ES-I3 (cell line): ENCODE measurements at regions not wholly inside any gene's neighbourhood (a gene's known extent, or its start where the extent isn't known, plus 50 kb on each side); places are given as distances from the start of the nearest gene placed in this dataset.

Experiments used
- H3K36me3 ChIP-seq: 2 replicates; pipeline ENCODE4 v1.6.1; 2013; ENCODE audit warnings: mild to moderate bottlenecking, low read length, control low read depth, moderate library complexity; ENCODE audit not compliant: insufficient read depth
- H3K4me1 ChIP-seq: 2 replicates; pipeline ENCODE4 v1.6.1; 2013; ENCODE audit warnings: mild to moderate bottlenecking, control low read depth, low read length; ENCODE audit not compliant: insufficient read depth
- H3K9ac ChIP-seq: 2 replicates; pipeline ENCODE4 v1.6.1; 2013; ENCODE audit warnings: low read depth, mild to moderate bottlenecking, low read length, moderate library complexity
- H3K9me3 ChIP-seq: 2 replicates; pipeline ENCODE4 v1.6.1; 2013; ENCODE audit warnings: mild to moderate bottlenecking, low read length, moderate library complexity; ENCODE audit not compliant: control insufficient read depth, insufficient read depth

DNA sequence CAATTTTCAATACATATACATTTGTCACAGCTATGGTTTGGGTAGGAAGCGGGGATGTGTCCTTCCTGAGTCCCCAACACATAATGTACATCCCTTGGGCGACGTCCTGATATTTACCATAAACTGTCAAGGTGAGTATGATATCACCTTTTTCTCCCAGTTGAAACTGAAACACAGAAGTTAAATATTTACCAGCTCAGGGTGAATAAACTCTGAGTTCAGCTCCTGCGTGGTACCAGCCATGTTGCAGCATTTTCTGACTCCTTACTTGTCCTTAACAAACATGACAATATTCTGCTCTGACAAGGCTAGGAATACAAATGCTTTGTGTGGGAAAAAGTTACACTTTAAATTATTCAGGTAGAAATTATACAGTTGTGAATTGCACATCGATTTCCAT lies 294.2 kb downstream of the TEX29 start:
- Histone ChIP-seq H3K4me1 (no peaks in the 10 kb centered on the region), H3K9me3 (no peaks in the 10 kb centered on the region), H3K9ac (no peak overlapping the region), H3K36me3 (no peaks in the 10 kb centered on the region)

DNA sequence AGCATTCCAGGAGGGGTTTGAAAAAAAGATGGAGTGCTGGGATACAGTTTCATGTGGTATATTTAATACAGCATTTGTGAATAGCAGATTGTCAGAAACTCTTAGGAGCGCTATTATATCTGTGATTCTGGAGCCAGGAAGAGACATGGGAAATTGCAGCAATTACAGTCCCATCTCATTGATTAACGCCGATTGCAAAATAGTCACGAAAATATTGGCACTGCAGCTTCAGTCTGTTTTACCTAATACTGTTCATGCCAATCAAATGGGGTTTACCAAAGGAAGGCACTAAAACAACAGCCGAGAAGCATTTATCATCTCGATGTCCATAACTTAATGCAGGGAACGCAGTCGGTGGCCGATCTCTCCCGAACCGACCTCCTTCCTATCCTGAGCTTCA lies 295.8 kb downstream of the TEX29 start:
- Histone ChIP-seq H3K4me1 (no peaks in the 10 kb centered on the region), H3K36me3 (no peaks in the 10 kb centered on the region), H3K9ac (no peak overlapping the region), H3K9me3 (no peaks in the 10 kb centered on the region)

DNA sequence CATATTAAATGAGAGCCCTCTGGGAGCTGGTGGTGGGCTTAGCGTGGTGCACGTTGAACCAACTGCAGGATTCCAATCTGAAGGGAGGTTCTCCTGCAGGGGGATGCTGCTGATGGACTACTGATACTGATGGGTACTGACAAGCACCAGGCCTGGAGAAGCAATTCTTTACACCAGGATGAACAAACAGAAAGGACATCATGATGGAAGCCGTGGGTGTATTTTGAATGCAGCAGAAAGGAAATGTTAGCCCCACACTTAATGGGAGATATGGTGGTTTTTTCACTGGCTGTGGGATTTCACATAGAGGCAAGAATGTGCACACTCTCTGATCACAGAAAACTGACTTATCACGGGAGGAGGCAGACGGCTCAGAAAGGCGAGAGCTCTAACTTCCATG lies 299.7 kb downstream of the TEX29 start:
- H3K9me3 ChIP-seq: no peaks in the 10 kb centered on the region
- H3K9ac ChIP-seq: no peak overlapping the region
- no peaks in the 10 kb centered on the region for H3K36me3 ChIP-seq
- H3K4me1 ChIP-seq: no peaks in the 10 kb centered on the region

DNA sequence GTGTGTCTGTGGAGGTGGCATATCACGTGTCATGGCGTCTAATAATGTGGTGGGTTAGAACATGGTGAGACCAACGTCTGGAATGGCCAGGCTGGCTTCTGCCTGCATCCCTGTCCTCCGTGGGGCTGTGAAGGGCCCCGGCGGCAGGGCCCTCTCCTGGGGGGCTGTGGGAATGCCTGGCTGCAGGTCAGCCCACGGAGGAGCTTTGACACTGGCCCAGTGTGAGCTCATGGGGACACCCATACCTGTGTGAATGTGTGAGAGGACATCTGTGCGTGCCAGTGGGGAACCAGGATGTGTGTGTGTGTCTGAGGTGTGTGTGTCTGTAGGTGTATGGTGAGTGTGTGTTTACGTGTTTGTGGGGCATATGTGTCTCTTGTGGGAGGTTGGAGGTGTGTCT lies 300.1 kb downstream of the TEX29 start:
- Histone ChIP-seq H3K36me3 (no peaks in the 10 kb centered on the region), H3K9ac (no peak overlapping the region), H3K4me1 (no peaks in the 10 kb centered on the region), H3K9me3 (no peaks in the 10 kb centered on the region)

DNA sequence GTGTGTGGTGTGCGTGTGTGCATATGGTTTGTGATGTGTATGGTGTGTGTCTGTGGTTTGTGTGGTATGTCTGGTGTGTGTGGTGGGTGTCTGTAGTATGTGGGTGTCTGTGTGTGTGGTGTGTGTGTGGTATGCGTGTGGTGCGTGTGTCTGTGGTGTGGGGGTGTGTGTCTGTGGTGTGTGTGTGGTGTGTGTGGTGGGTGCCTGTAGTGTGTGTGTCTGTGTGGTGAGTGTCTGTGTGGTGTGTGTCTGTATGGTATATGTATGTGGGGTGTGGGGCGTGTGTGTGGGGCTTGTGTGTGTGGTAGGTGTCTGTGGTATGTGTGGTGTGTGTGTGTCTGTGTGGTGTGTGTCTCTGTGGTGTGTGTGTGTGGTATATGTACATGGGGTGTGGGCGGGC lies 300.7 kb downstream of the TEX29 start:
- no peaks in the 10 kb centered on the region for H3K9me3 ChIP-seq
- no peak overlapping the region for H3K9ac ChIP-seq
- no peaks in the 10 kb centered on the region for H3K4me1 ChIP-seq
- no peaks in the 10 kb centered on the region for H3K36me3 ChIP-seq

DNA sequence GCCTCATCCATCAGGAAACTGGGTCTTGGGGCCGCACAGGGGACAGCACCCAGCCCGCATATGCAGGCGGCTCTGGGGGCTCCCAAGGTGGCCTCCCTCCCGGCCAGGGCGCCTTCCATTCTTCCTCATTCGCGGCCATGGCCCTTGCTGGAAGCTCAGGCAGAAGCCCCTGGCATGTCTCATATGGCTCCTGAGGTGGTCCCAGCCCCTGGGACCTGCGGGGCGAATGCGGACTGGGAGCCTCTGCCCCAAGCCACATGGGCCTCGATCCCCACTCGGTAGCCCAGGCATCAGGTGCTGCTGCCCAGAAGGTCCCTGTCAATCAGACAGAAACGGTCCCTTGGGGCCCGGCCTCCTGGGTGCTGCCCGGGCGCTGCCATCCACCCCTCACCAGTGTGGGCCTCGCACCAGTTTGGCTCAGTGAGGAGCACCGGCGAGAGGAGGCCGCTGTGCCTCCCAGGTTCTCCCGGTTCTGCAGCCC lies 301.6 kb downstream of the TEX29 start:
- no peaks in the 10 kb centered on the region for H3K36me3 ChIP-seq
- H3K4me1 ChIP-seq: no peaks in the 10 kb centered on the region
- H3K9me3 ChIP-seq: no peaks in the 10 kb centered on the region

DNA sequence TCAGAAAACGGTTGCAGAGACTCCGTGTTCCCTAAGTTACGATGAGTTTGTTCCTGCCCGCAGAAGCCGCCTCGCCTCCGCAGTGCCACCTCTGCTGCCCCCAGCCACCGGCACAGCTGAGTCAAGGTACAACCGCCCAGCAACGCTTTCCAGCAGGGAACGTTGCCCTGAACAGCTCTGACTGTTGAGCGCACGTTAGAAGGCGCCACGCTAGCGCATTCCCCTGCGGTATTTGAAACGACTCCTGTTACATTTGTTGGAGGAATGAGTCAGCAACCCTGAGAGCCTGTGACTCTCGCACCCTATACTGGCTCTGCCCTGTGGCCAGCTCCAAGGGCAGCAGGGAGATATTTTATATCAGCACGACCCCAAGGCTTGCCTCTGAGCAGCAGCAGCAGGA lies 302.8 kb downstream of the TEX29 start:
- no peaks in the 10 kb centered on the region for H3K9me3 ChIP-seq
- no peak overlapping the region for H3K9ac ChIP-seq
- no peaks in the 10 kb centered on the region for H3K36me3 ChIP-seq
- no peaks in the 10 kb centered on the region for H3K4me1 ChIP-seq

More for the DNA sequence above, 301.6 kb downstream of the TEX29 start:
- no peak overlapping the region for H3K9ac ChIP-seq

DNA sequence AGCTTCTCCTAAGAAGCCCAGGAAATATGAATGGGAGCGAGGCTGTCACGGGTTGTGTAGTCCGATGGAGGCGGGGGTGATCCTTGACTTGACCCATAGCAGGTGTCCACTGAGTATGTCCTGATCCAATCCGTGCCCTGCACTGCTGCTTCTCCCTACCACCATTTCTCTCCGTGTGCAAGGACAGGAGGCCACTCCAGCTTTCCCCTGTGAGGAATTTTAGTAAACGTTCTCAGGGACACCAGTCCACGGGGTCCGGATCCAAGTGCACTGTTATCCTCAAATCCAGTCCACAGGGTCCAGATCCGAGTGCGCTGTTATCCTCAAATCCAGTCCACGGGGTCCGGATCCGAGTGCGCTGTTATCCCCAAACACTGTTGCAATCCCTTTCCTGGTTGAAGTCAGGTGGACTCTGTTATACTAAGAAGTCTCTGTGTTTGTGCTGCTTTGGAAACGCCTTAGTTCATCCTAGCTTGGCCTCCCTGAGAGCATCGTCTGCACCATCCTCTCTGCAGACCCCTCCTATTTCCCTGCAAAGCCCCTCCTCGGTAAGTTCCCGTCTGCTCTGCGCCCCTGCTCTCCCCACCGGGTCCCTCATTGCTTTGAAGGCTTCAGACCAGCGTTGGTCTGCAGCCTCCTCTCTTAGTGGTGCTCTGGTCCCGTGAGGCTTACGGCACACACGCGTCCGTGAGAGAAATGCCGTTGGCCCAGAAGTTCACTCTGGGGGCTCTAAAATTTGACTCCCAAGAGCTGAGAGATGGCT lies 303.5 kb downstream of the TEX29 start:
- no peak overlapping the region for H3K9ac ChIP-seq
- H3K9me3 ChIP-seq: no peaks in the 10 kb centered on the region
- no peaks in the 10 kb centered on the region for H3K4me1 ChIP-seq
- H3K36me3 ChIP-seq: no peaks in the 10 kb centered on the region

DNA sequence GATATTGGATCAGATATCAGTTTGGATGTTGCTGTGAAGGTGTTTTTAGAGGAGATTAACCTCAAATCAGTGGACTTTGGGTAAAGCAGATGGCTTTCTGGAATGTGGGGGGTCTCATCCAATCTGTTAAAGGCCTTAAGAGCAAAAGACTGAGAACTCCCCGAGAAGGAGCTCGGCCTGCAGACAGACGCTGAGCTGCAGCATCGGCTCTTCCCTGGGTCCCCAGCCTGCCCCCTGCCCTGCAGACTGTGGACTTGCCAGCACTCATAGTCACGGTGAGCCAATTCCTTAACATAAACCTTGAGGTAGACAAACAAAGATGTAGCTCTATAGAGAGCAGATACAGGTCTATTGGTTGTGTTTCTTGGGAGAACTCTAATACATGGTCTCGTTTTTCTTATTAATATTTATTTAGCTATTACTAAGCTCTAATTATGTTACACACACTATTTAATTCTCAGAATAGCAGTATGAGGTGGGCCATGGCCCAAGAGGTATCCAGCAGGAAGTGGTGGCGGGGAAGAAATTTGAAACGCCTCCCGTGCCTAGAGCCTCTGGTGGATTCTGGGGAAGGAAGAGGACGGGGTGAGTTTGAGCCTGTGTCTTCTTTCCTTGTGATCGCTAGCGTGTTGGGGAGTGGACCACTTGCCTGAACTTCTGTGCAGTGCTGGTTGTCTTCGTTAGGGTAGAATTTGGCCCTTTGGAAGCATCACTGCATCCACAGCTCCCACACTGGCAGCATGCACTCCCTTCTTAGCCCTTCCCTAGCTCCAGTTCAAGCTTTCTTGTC lies 305.3 kb downstream of the TEX29 start:
- Histone ChIP-seq H3K4me1 (no peaks in the 10 kb centered on the region), H3K9me3 (no peaks in the 10 kb centered on the region), H3K36me3 (no peaks in the 10 kb centered on the region), H3K9ac (no peak overlapping the region)

DNA sequence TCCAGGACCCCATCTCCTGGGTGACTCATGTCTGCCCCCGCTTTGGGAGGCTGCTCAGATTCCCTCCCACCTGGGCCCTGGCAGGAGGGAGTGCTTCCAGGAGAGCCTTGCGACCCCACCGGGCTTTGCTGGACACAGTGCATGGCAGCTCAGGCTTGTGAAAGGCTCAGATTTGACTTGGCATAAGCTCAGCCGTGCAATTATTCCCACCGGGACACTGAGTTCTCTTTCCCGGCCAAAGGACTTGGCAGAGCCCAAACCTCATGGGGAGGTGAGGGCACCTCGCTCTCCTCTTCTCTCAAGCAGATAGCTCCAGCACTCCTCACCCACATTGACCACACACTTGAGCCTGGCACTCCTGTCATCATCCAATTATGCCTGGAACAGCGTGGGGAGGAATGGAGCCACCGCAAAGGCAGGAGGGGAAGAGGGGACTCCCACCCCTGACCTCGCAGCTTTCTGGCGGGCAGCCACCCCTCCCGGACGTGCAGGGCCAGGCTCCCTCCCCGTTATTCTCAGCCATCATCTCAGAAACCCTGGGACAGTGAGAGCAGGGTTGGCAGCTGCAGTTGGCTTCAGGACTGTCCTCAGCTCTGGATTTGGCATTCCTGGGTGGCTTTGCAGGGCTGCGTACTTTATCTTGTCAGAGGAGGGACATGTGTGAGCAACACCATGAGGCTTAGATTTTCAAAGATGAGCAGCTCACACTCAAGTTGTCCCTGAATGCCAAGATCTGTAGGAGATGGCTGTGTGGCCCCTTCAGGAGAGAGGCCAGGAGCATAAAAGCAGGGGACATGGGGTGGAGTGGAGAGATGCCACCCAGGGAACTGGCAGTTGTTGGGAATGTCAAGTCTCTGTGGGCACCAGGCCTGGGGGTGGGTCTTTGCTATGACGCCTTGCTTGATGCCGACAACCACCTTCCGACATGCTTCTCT lies 306.2 kb downstream of the TEX29 start:
- H3K9ac ChIP-seq: no peak overlapping the region
- no peaks in the 10 kb centered on the region for H3K4me1 ChIP-seq
- H3K36me3 ChIP-seq: no peaks in the 10 kb centered on the region
- no peaks in the 10 kb centered on the region for H3K9me3 ChIP-seq

DNA sequence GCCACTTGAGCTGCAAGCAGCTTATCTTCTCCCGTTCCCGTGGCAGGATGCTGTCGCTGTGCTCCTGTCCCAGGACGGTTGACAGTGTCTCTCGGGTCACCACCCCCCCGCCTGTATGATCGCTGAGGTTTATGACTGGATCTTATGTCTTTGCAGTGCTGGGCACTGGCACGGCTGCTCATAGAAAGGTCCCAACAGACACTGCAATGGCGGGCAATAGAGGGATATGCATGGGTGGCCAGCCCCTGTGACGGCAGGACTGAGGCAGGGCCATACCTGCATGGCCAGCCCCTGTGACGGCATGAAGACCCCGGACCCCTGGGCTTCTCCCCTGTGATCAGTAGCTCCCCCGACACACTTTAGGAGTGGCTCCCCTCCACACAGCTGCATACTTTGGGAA lies 307.2 kb downstream of the TEX29 start:
- Histone ChIP-seq H3K9ac (no peak overlapping the region), H3K9me3 (no peaks in the 10 kb centered on the region), H3K4me1 (no peaks in the 10 kb centered on the region), H3K36me3 (no peaks in the 10 kb centered on the region)

DNA sequence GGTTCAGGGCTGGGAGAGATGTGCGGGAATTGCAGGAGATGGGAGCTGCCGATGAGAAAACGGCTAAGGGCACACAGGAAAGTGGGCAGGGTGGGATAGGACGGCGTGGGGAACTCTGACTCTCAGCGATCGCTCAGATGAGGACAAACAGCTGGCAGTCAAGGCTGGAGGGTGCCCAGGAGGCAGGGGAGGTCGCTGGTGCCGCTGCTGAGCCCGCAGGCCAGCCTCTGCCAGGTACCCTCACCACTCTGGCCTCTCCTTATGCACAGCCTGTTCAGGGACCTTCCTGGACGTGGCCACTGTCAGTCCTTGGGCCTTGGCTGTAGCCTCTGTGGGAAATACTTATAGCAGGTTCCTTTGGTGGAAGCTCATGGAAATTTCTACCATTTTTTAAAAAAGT lies 308.6 kb downstream of the TEX29 start:
- Histone ChIP-seq H3K36me3 (no peaks in the 10 kb centered on the region), H3K9me3 (no peaks in the 10 kb centered on the region)

DNA sequence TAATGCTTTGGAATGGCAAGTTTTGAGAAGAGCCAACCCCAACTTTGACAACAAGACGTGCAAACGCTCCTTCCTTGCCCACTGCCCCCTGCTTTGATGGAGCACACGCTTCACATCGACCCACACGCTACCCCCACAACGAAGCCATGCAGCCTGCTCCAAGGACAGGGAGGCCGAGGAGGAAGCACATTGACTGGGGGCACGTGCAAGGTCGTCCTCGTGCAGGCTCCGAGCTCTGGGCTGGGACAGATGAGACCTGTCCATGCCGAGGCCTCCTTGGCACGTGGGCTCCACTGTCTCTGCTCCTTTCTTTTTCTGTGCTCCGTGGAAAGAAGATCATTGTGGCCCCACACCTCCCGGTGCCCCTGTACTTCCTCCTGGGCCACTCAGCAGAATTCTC lies 309.0 kb downstream of the TEX29 start:
- H3K9me3 ChIP-seq: no peaks in the 10 kb centered on the region
- peaks cover 16% of the 10 kb centered on the region for H3K4me1 ChIP-seq

More for the DNA sequence above, 308.6 kb downstream of the TEX29 start:
- no peak overlapping the region for H3K9ac ChIP-seq
- H3K4me1 ChIP-seq: peaks cover 12% of the 10 kb centered on the region

DNA sequence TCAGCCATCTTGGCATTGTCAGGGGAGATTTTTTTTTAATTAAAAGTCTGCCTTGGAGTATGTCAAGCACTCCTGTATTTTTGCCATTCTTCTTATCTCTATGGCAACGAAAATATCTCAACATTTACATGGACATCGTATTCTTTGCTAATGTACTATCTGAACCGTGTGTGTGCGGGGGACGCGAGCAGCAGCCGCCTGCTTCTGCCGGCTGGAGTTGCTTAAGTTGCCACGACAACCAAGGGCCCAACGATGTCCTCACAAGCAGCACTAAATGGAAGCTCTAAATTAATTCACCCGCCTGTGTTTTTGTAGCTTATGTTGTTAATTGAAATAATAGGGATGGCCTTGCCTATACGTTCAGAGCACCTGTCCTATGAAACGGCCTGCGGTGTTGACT lies 309.5 kb downstream of the TEX29 start:
- no peak overlapping the region for H3K9ac ChIP-seq
- H3K4me1 ChIP-seq: peaks cover 16% of the 10 kb centered on the region
- H3K36me3 ChIP-seq: no peaks in the 10 kb centered on the region
- H3K9me3 ChIP-seq: no peaks in the 10 kb centered on the region

More for the DNA sequence above, 309.0 kb downstream of the TEX29 start:
- Histone ChIP-seq H3K9ac (no peak overlapping the region), H3K36me3 (no peaks in the 10 kb centered on the region)
